ENCODE measurements at regions not wholly inside any gene's neighbourhood (a gene's known extent, or its start where the extent isn't known, plus 50 kb on each side); places are given as distances from the start of the nearest gene placed in this dataset.
"Not testable (repeated sequence)": the region's sequence is repeated elsewhere in the genome, so short reads cannot be mapped to it uniquely, and the experiment has no call there.

- TF ChIP-seq POLR2A (IDR thresholded peaks at IDR 0.05; ENCODE audit: low read depth, low read length): no peak
- DNase-seq (ENCODE audit: insufficient read length, low spot score): no peak
- FAIRE-seq: no peak
These were observed 1884.7 kb upstream of the PCDH7 start for GRCh38 chr4:28835501-28835900.

GRCh38 chr4:28842271-28842670 is 1877.9 kb upstream of the PCDH7 start:
- FAIRE-seq: no peak
- no peak for DNase-seq (ENCODE audit: insufficient read length, low spot score)
- no peak for TF ChIP-seq POLR2A (IDR thresholded peaks at IDR 0.05; ENCODE audit: low read depth, low read length)

GRCh38 chr4:28845158-28845557 is 1875.0 kb upstream of the PCDH7 start:
- FAIRE-seq: no peak
- DNase-seq (ENCODE audit: insufficient read length, low spot score): no peak
- TF ChIP-seq POLR2A (IDR thresholded peaks at IDR 0.05; ENCODE audit: low read depth, low read length): no peak

- not testable (repeated sequence) for DNase-seq (ENCODE audit: insufficient read length, low spot score); FAIRE-seq
These were observed 1863.1 kb upstream of the PCDH7 start for GRCh38 chr4:28857028-28857427.

GRCh38 chr4:28868841-28869240 is 1851.3 kb upstream of the PCDH7 start:
- no peak for FAIRE-seq
- no peak for DNase-seq (ENCODE audit: insufficient read length, low spot score)
- no peak for TF ChIP-seq POLR2A (IDR thresholded peaks at IDR 0.05; ENCODE audit: low read depth, low read length)

GRCh38 chr4:28879178-28879577 is 1841.0 kb upstream of the PCDH7 start:
- TF ChIP-seq POLR2A (IDR thresholded peaks at IDR 0.05; ENCODE audit: low read depth, low read length): no peak
- DNase-seq (ENCODE audit: insufficient read length, low spot score) (no peak), FAIRE-seq (no peak)

GRCh38 chr4:28879900-28880299 is 1840.3 kb upstream of the PCDH7 start:
- FAIRE-seq (no peak), DNase-seq (ENCODE audit: insufficient read length, low spot score) (no peak)
- no peak for TF ChIP-seq POLR2A (IDR thresholded peaks at IDR 0.05; ENCODE audit: low read depth, low read length)

GRCh38 chr4:28883211-28883610 is 1837.0 kb upstream of the PCDH7 start:
- DNase-seq (ENCODE audit: insufficient read length, low spot score) (no peak), FAIRE-seq (no peak)
- TF ChIP-seq POLR2A (IDR thresholded peaks at IDR 0.05; ENCODE audit: low read depth, low read length): no peak

- DNase-seq (ENCODE audit: insufficient read length, low spot score) (no peak), FAIRE-seq (no peak)
- no peak for TF ChIP-seq POLR2A (IDR thresholded peaks at IDR 0.05; ENCODE audit: low read depth, low read length)
These were observed 1833.2 kb upstream of the PCDH7 start for GRCh38 chr4:28886934-28887333.

GRCh38 chr4:28890949-28891775 is 1829.0 kb upstream of the PCDH7 start:
- TF ChIP-seq POLR2A (IDR thresholded peaks at IDR 0.05; ENCODE audit: low read depth, low read length): no peak
- no peak for DNase-seq (ENCODE audit: insufficient read length, low spot score)
- no peak for FAIRE-seq

GRCh38 chr4:28913466-28913865 is 1806.7 kb upstream of the PCDH7 start:
- DNase-seq (ENCODE audit: insufficient read length, low spot score) (no peak), FAIRE-seq (no peak)
- TF ChIP-seq POLR2A (IDR thresholded peaks at IDR 0.05; ENCODE audit: low read depth, low read length): no peak

- FAIRE-seq (no peak), DNase-seq (ENCODE audit: insufficient read length, low spot score) (no peak)
- TF ChIP-seq POLR2A (IDR thresholded peaks at IDR 0.05; ENCODE audit: low read depth, low read length): no peak
These were observed 1803.6 kb upstream of the PCDH7 start for GRCh38 chr4:28916585-28916984.

GRCh38 chr4:28918871-28919270 is 1801.3 kb upstream of the PCDH7 start:
- DNase-seq (ENCODE audit: insufficient read length, low spot score) (no peak), FAIRE-seq (no peak)
- TF ChIP-seq POLR2A (IDR thresholded peaks at IDR 0.05; ENCODE audit: low read depth, low read length): no peak

- DNase-seq (ENCODE audit: insufficient read length, low spot score): no peak
- no peak for FAIRE-seq
- no peak for TF ChIP-seq POLR2A (IDR thresholded peaks at IDR 0.05; ENCODE audit: low read depth, low read length)
These were observed 1798.3 kb upstream of the PCDH7 start for GRCh38 chr4:28921886-28922285.

GRCh38 chr4:28926156-28926555 is 1794.0 kb upstream of the PCDH7 start:
- FAIRE-seq (no peak), DNase-seq (ENCODE audit: insufficient read length, low spot score) (no peak)
- TF ChIP-seq POLR2A (IDR thresholded peaks at IDR 0.05; ENCODE audit: low read depth, low read length): no peak
